PC-9 (cell line): ENCODE measurements at regions not wholly inside any gene's neighbourhood (a gene's known extent, or its start where the extent isn't known, plus 50 kb on each side); places are given as distances from the start of the nearest gene placed in this dataset.

Experiments
- CTCF ChIP-seq: fragments of 200-600 bp; sonication (generic); conservative IDR thresholded peaks from 2 replicates; pipeline ENCODE4 v1.6.1; 2017; ENCODE audit warnings: mixed run types, antibody characterized with exemption, mild to moderate bottlenecking, moderate library complexity
- EZH2 ChIP-seq: fragments of 200-600 bp; sonication (generic); IDR thresholded peaks from 2 replicates; pipeline ENCODE4 v1.8.0; 2017; ENCODE audit warnings: antibody characterized with exemption, low read depth

- no peak for TF ChIP-seq CTCF
- no peak for TF ChIP-seq EZH2
Observed at GRCh38 chr6:114537977-114538376, 195.2 kb upstream of the HS3ST5 start.
